ENCODE measurements at regions not wholly inside any gene's neighbourhood (a gene's known extent, or its start where the extent isn't known, plus 50 kb on each side); places are given as distances from the start of the nearest gene placed in this dataset.

DNA sequence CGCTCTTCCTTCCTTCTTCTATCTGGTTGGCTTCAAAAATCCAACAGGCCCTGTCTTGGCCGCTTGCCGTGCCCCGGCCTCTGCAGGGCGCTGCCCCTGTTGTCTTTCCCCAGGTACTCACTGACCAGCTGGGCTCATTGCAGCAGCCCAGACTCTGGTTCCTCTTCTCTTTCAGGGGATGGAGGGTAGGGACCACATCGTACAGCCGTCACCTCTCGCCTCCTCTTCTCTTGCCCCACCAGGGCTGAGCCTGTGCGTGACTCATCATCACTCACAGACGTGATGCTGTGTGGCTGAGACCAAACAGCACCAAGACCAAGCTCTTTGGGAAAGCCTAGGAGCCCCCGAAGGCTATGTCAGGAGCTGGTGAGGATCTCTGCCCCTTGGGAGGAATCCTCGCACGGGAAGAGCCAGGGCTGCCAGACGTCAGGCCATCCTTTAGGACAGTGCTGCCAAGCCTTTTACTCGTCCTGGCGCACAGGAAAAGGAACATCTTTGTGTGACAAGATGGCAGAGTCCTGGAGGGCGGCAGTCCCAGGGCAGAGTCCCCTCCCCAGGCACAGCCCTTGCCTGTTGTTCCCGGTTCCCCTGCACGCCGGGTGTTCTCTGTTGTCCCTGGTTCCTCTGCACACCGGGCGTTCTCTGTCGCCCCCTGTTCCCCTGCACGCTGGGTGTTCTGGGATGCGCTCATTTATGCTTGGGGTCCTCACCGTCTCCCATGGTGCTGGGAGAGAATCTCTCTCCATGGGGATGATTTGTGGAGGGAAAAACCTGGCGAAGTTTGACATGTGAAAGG lies 188.5 kb upstream of the SHH start:
- no peak for TF ChIP-seq JUNB (IDR thresholded peaks at IDR 0.05)
- no peak for TF ChIP-seq BHLHE40 (IDR thresholded peaks at IDR 0.05; ENCODE audit: low read depth, low read length)
- no peak for TF ChIP-seq RAD21 (conservative IDR thresholded peaks at IDR 0.05 in 1 of 2, IDR thresholded peaks at IDR 0.05 in 1 of 2)
- TF ChIP-seq SREBF2 (IDR thresholded peaks at IDR 0.05) = no peak
- no peak for TF ChIP-seq CBX2 (IDR thresholded peaks at IDR 0.05; ENCODE audit: borderline replicate concordance, low read depth)
- no peak for TF ChIP-seq EHF (CRISPR knock-in tag; IDR thresholded peaks at IDR 0.05)
- TF ChIP-seq NFE2L2 (conservative IDR thresholded peaks at IDR 0.05; ENCODE audit: low read length) = no peak
- TF ChIP-seq JUN (IDR thresholded peaks at IDR 0.05) = no peak
- TF ChIP-seq KDM1A (IDR thresholded peaks at IDR 0.05; ENCODE audit: low read depth) = no peak
- TF ChIP-seq EP300 (IDR thresholded peaks at IDR 0.05) = no peak
- no peak overlapping the region for H3K27ac ChIP-seq
- DNase-seq (ENCODE audit: low read depth in 1 of 2, low spot score in 1 of 2) (no peak), FAIRE-seq (no peak), ATAC-seq (no peak)
- CTCF ChIA-PET = no interaction called here
- no peak overlapping the region for H3K4me2 ChIP-seq
- no peak overlapping the region for H3K4me3 ChIP-seq
- WGBS (ENCODE audit: missing lambda C conversion rate) = 86% methylated on average over 21 of the region's 27 CpGs
- no peaks in the 10 kb centered on the region for H3K4me1 ChIP-seq
- POLR2A ChIA-PET = no interaction called here
- H3K9me3 ChIP-seq = no peaks in the 10 kb centered on the region

DNA sequence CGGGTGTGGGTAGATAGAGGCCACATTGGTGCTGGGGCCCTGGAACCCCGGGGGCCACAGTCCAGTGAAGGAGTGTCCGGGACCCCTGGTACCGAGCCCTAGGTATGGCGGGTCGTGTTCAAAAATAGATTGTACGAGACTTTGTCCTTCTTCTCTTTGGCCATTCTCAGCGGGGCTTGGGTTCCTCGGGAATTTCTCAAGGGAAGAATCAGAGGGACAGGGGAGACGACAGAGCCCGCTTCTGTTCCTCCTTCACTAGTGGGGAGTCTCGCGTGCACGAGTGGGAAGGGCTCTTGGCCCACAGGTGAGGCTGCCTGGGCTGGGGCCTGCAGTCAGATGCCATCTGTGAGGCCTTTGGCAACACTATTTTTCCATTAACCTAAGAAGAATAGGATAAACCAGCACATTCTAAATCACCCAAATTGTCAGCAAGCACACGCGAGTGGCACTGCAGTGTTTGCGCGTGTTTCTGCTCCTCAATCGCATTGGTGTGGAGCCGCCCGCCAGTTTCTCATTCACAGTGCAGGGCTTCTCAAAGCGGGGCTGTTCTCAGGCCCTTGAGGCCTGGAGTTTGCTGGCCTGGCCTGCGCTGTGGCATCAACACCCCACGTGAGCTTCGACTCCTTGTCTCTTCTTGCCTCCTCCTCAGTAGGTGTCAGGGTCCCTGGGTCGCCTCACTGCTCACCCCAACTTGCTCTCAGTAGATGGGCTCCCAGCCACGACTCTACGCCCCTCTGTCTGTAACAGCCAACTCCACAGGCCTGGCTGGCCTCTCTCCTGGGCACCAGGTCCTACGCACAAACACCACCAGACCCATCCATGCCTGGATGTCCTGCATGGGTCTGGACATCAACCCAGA lies 187.6 kb upstream of the SHH start:
- H3K27ac ChIP-seq = no peak overlapping the region
- TF ChIP-seq, protein P1, sequence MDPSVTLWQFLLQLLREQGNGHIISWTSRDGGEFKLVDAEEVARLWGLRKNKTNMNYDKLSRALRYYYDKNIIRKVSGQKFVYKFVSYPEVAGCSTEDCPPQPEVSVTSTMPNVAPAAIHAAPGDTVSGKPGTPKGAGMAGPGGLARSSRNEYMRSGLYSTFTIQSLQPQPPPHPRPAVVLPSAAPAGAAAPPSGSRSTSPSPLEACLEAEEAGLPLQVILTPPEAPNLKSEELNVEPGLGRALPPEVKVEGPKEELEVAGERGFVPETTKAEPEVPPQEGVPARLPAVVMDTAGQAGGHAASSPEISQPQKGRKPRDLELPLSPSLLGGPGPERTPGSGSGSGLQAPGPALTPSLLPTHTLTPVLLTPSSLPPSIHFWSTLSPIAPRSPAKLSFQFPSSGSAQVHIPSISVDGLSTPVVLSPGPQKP (IDR thresholded peaks at IDR 0.05; ENCODE audit: low read depth, low read length) = no peak
- TF ChIP-seq RAD21 (conservative IDR thresholded peaks at IDR 0.05 in 1 of 2, IDR thresholded peaks at IDR 0.05 in 1 of 2) (no peak), NPAS2 (CRISPR knock-in tag; IDR thresholded peaks at IDR 0.05; ENCODE audit: borderline replicate concordance) (no peak), ZFP36 (IDR thresholded peaks at IDR 0.05; ENCODE audit: borderline replicate concordance, partially characterized antibody) (no peak)
- no peaks in the 10 kb centered on the region for H3K4me1 ChIP-seq
- CTCF ChIA-PET = no interaction called here
- DNase-seq (ENCODE audit: low read depth in 1 of 2, low spot score in 1 of 2) = no peak
- no peak overlapping the region for H3K4me2 ChIP-seq
- no peak overlapping the region for H3K4me3 ChIP-seq
- no peak for FAIRE-seq
- POLR2A ChIA-PET = no interaction called here
- WGBS (ENCODE audit: missing lambda C conversion rate) = 86% methylated on average over 29 of the region's 29 CpGs
- H3K9me3 ChIP-seq = no peaks in the 10 kb centered on the region
- no peak for ATAC-seq

DNA sequence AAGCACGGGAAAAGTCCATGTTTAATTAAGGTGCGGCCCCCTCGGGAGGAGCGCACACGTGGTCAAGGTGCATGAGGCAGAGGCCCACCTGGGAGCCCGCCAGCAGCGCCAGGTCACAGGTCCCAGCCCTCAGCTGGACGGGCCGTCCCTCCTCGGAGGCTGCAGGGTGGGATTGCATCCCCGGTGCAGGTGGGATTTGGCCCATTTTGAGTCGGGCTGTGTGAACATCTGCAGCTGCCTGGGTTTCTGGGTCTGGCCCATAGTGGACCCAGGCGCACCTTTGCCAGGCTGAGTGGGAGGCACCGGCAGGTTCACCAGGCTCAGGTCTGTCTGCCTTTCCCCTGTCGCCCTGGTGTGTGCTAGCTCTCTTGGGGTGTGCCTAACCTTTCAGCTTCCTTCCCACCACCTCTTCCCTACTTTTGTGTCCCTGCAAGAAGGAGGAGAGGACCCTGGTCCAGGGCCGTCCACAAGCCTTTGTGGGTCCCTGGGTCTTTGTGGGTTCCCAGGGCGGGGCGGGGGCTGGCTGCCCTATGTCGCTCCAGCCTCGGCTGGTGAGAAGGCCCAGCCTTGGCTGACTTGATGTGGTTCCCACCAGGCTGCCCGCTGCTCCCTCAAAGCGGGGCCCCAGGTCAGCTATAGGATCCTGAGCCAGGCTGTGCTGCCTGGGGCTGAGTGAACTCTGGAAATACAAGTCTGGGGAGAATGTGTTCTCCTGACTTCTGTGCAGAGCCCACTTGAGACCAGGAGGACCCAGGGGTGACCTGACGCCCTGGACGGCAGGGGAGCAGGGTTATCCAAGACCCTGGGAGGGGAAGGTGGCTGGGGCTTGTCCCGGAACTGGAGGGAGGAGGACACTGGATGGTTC lies 186.7 kb upstream of the SHH start:
- ChIA-PET CTCF (interaction anchor here (1.0 kb wide), 1 partner anchor 56 kb away, joined by 3 read pairs; no protein-coding TSS in a partner anchor), POLR2A (no interaction called here)
- TF ChIP-seq FOSB (CRISPR knock-in tag; IDR thresholded peaks at IDR 0.05) (no peak), ZC3H11A (IDR thresholded peaks at IDR 0.05) (no peak), POLR2AphosphoS2 (conservative IDR thresholded peaks at IDR 0.05; ENCODE audit: low read length) (no peak), HDAC2 (IDR thresholded peaks at IDR 0.05) (no peak)
- TF ChIP-seq, protein P2, sequence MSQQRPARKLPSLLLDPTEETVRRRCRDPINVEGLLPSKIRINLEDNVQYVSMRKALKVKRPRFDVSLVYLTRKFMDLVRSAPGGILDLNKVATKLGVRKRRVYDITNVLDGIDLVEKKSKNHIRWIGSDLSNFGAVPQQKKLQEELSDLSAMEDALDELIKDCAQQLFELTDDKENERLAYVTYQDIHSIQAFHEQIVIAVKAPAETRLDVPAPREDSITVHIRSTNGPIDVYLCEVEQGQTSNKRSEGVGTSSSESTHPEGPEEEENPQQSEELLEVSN (IDR thresholded peaks at IDR 0.05; ENCODE audit: borderline replicate concordance, low read depth) = no peak
- TF ChIP-seq, protein P3, sequence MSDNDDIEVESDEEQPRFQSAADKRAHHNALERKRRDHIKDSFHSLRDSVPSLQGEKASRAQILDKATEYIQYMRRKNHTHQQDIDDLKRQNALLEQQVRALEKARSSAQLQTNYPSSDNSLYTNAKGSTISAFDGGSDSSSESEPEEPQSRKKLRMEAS (IDR thresholded peaks at IDR 0.05) = no peak
- TF ChIP-seq, protein P4, sequence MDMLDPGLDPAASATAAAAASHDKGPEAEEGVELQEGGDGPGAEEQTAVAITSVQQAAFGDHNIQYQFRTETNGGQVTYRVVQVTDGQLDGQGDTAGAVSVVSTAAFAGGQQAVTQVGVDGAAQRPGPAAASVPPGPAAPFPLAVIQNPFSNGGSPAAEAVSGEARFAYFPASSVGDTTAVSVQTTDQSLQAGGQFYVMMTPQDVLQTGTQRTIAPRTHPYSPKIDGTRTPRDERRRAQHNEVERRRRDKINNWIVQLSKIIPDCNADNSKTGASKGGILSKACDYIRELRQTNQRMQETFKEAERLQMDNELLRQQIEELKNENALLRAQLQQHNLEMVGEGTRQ (IDR thresholded peaks at IDR 0.05) = no peak
- Histone ChIP-seq H3K4me3 (no peak overlapping the region), H3K4me2 (no peak overlapping the region), H3K4me1 (no peaks in the 10 kb centered on the region), H3K9me3 (no peaks in the 10 kb centered on the region), H3K27ac (no peak overlapping the region)
- 91% methylated on average over 19 of the region's 25 CpGs for whole genome bisulfite sequencing (ENCODE audit: missing lambda C conversion rate)
- FAIRE-seq (no peak), ATAC-seq (no peak), DNase-seq (ENCODE audit: low read depth in 1 of 2, low spot score in 1 of 2) (no peak)
